HCT116 (cell line): ENCODE measurements at regions not wholly inside any gene's neighbourhood (a gene's known extent, or its start where the extent isn't known, plus 50 kb on each side); places are given as distances from the start of the nearest gene placed in this dataset.

Experiments
- ATAC-seq: fragments of 200-7000 bp; cut with Tn5 transposase; 2 replicates; pipeline ENCODE4 v1.9.1; 2020; ENCODE audit warnings: mild to moderate bottlenecking, moderate library complexity
- BruUV-seq: library from RNA; stranded (reverse); fragments of 400-500 nt; replicated peaks from 2 replicates; lab custom pipeline; 2021; lab: Mats Ljungman, UMichigan
- CTCF ChIA-PET: fragments of 300-600 bp; sonication (Branson Sonifier 250); formaldehyde crosslinking; loops from one replicate; lab custom pipeline; 2021; ENCODE audit warnings: antibody characterized with exemption; lab: Charles Lee
- POLR2A ChIA-PET: fragments of 300-600, 350-600 bp; sonication (Branson Sonifier 250); formaldehyde crosslinking; loops from one replicate; lab custom pipeline; 2021; ENCODE audit warnings: antibody characterized with exemption; lab: Charles Lee
- RAD21 ChIA-PET, 2 experiments: fragments of 300-600 bp; sonication (Branson Sonifier 250); formaldehyde crosslinking; loops; one replicate each; lab custom pipeline; 2023; ENCODE audit warnings: low total read pairs in 2 of 2; ENCODE audit not compliant: uncharacterized antibody in 2 of 2, unreplicated experiment in 2 of 2, low non-redundant PET in 1 of 2; lab: Charles Lee
- DNase-seq: peaks from one replicate; pipeline ENCODE4 v3.0.0-alpha.2; 2010; ENCODE audit warnings: low read depth, low spot score
- H2AFZ ChIP-seq: fragments of 200-600 bp; shearing (Covaris generic), sonication (generic); 2 replicates; pipeline ENCODE4 v1.6.1; 2017; ENCODE audit warnings: low read depth, mixed run types, mixed read lengths, antibody characterized with exemption, low read length; ENCODE audit not compliant: poor library complexity, severe bottlenecking
- H3K27ac ChIP-seq: 2 replicates; pipeline ENCODE4 v1.5.1; 2012; ENCODE audit warnings: low read depth, low read length
- H3K27me3 ChIP-seq: fragments of 200-600 bp; sonication (generic); 2 replicates; pipeline ENCODE4 v1.6.1; 2016; ENCODE audit warnings: mixed run types, low read length, mixed read lengths; ENCODE audit not compliant: insufficient read depth
- H3K36me3 ChIP-seq, 2 experiments: fragments of 200-500 bp in 1 of 2; fragments of 200-600 bp in 1 of 2; sonication (Bioruptor generic) in 1 of 2; sonication (generic) in 1 of 2; 2 replicates each; pipeline versions ENCODE4 v1.5.1 to v1.6.1; 2014 to 2016; ENCODE audit warnings: low read length in 2 of 2, inconsistent platforms in 1 of 2, mixed read lengths in 1 of 2, mixed run types in 1 of 2; ENCODE audit not compliant: insufficient read depth in 2 of 2, control insufficient read depth in 1 of 2
- H3K4me1 ChIP-seq, 2 experiments: fragments of 200-600 bp in 1 of 2; sonication (generic) in 1 of 2; 2 replicates each; pipeline versions ENCODE4 v1.5.1 to v1.6.1; 2012 to 2017; ENCODE audit warnings: low read length in 2 of 2, inconsistent platforms in 1 of 2, mild to moderate bottlenecking in 1 of 2, mixed read lengths in 1 of 2, mixed run types in 1 of 2, moderate library complexity in 1 of 2; ENCODE audit not compliant: insufficient read depth in 2 of 2, control insufficient read depth in 1 of 2
- H3K4me2 ChIP-seq: fragments of 200-600 bp; sonication (generic); 2 replicates; pipeline ENCODE4 v1.6.1; 2017; ENCODE audit warnings: mixed run types, low read length, mixed read lengths
- H3K4me3 ChIP-seq, 2 experiments: fragments of 200-600 bp in 1 of 2; sonication (generic) in 1 of 2; replicated peaks in 1 of 2; 2 replicates each; pipeline ENCODE4 v1.5.1; 2011 to 2016; ENCODE audit warnings: low read length in 2 of 2, control low read depth in 1 of 2, low read depth in 1 of 2, mild to moderate bottlenecking in 1 of 2, mixed read lengths in 1 of 2, mixed run types in 1 of 2
- H3K79me2 ChIP-seq: fragments of 200-600 bp; sonication (generic); 2 replicates; pipeline ENCODE4 v1.6.1; 2017; ENCODE audit warnings: mild to moderate bottlenecking, mixed run types, low read length, moderate library complexity, mixed read lengths; ENCODE audit not compliant: insufficient read depth
- H3K9ac ChIP-seq: fragments of 200-600 bp; sonication (generic); 2 replicates; pipeline ENCODE4 v1.6.1; 2016; ENCODE audit warnings: low read length, mixed read lengths
- H3K9me2 ChIP-seq: fragments of 200-600 bp; sonication (generic), shearing (Covaris generic); 2 replicates; pipeline ENCODE4 v1.6.1; 2017; ENCODE audit warnings: mixed run types, mild to moderate bottlenecking, moderate library complexity; ENCODE audit not compliant: insufficient read depth
- H3K9me3 ChIP-seq, 2 experiments: fragments of 200-500 bp in 1 of 2; fragments of 200-600 bp in 1 of 2; sonication (Bioruptor generic) in 1 of 2; sonication (generic) in 1 of 2; 2 replicates each; pipeline ENCODE4 v1.6.1; 2014 to 2017; ENCODE audit warnings: low read length in 2 of 2, mixed read lengths in 2 of 2, inconsistent platforms in 1 of 2, low read depth in 1 of 2, mild to moderate bottlenecking in 1 of 2, mixed run types in 1 of 2, moderate library complexity in 1 of 2; ENCODE audit not compliant: control insufficient read depth in 1 of 2, insufficient read depth in 1 of 2
- H4K20me1 ChIP-seq: fragments of 200-600 bp; sonication (generic), shearing (Covaris generic); 2 replicates; pipeline ENCODE4 v1.6.1; 2017; ENCODE audit warnings: mixed run types, mild to moderate bottlenecking, moderate library complexity; ENCODE audit not compliant: insufficient read depth
- CBX3 ChIP-seq: IDR thresholded peaks from 2 replicates; pipeline ENCODE4 v1.6.1; 2012; ENCODE audit warnings: low read depth
- CEBPB ChIP-seq: IDR thresholded peaks from 2 replicates; pipeline ENCODE4 v1.6.1; 2012; ENCODE audit warnings: low read depth
- EGR1 ChIP-seq: IDR thresholded peaks from 2 replicates; pipeline ENCODE4 v1.6.1; 2012; ENCODE audit warnings: low read depth
- ELF1 ChIP-seq: IDR thresholded peaks from 2 replicates; pipeline ENCODE4 v1.6.1; 2012; ENCODE audit warnings: low read depth, borderline replicate concordance
- EZH2 ChIP-seq: fragments of 200-600 bp; sonication (generic); IDR thresholded peaks from 2 replicates; pipeline ENCODE4 v1.6.1; 2017; ENCODE audit warnings: antibody characterized with exemption, mixed run types
- EZH2phosphoT487 ChIP-seq: fragments of 200-600 bp; IDR thresholded peaks from 2 replicates; pipeline ENCODE4 v1.6.1; 2018; ENCODE audit warnings: antibody characterized with exemption, borderline replicate concordance
- FOSL1 ChIP-seq: IDR thresholded peaks from 2 replicates; pipeline ENCODE4 v1.6.1; 2012; ENCODE audit warnings: low read depth
- JUND ChIP-seq: IDR thresholded peaks from 2 replicates; pipeline ENCODE4 v1.6.1; 2012
- POLR2A ChIP-seq: IDR thresholded peaks from 2 replicates; pipeline ENCODE4 v1.7.0; 2011; ENCODE audit warnings: borderline replicate concordance; ENCODE audit not compliant: insufficient read depth, insufficient read length; ENCODE audit errors: extremely low read depth
- POLR2AphosphoS5 ChIP-seq: IDR thresholded peaks from 2 replicates; pipeline ENCODE4 v1.6.1; 2011; ENCODE audit warnings: mild to moderate bottlenecking, low read depth, low read length, moderate library complexity
- RAD21 ChIP-seq: IDR thresholded peaks from 2 replicates; pipeline ENCODE4 v1.6.1; 2012; ENCODE audit warnings: low read depth, mild to moderate bottlenecking
- SIN3A ChIP-seq: IDR thresholded peaks from 2 replicates; pipeline ENCODE4 v1.6.1; 2012; ENCODE audit warnings: low read depth
- TCF7L2 ChIP-seq: IDR thresholded peaks from 2 replicates; pipeline ENCODE4 v1.7.0; 2011; ENCODE audit warnings: borderline replicate concordance, inconsistent platforms; ENCODE audit not compliant: insufficient read depth, insufficient read length; ENCODE audit errors: extremely low read depth
- YY1 ChIP-seq: IDR thresholded peaks from 2 replicates; pipeline ENCODE4 v1.6.1; 2011; ENCODE audit warnings: low read length, low read depth, moderate library complexity, mild to moderate bottlenecking; ENCODE audit not compliant: insufficient replicate concordance; ENCODE audit errors: extremely low read depth
- ZFX ChIP-seq: fragments of 450-650 bp; IDR thresholded peaks from 2 replicates; pipeline ENCODE4 v1.6.1; 2017
- intact Hi-C: fragments of 100-400 bp; cut with micrococcal nuclease; formaldehyde crosslinking; loops from 2 replicates; pipeline ENCODE4 v1.10.0; 2022
- TF ChIP-seq, protein P1 (sequence below): IDR thresholded peaks from 2 replicates; pipeline ENCODE4 v1.6.1; 2011; ENCODE audit warnings: mild to moderate bottlenecking, low read length, moderate library complexity; ENCODE audit not compliant: insufficient replicate concordance; ENCODE audit errors: extremely low read depth
- TF ChIP-seq, protein P2 (sequence below), 3 experiments: fragments of 200-600 bp in 1 of 3; sonication (generic) in 1 of 3; IDR thresholded peaks in 2 of 3; conservative IDR thresholded peaks in 1 of 3; 2 replicates each; pipeline ENCODE4 v1.5.1; 2012 to 2017; ENCODE audit warnings: low read depth in 2 of 3, low read length in 2 of 3, antibody characterized with exemption in 1 of 3, borderline replicate concordance in 1 of 3, control low read depth in 1 of 3, mild to moderate bottlenecking in 1 of 3, mixed read lengths in 1 of 3, mixed run types in 1 of 3, moderate library complexity in 1 of 3; ENCODE audit not compliant: insufficient read depth in 1 of 3
- TF ChIP-seq, protein P3 (sequence below): IDR thresholded peaks from 2 replicates; pipeline ENCODE4 v1.6.1; 2012
- TF ChIP-seq, protein P4 (sequence below): IDR thresholded peaks from 2 replicates; pipeline ENCODE4 v1.6.1; 2012; ENCODE audit warnings: low read depth
- TF ChIP-seq, protein P5 (sequence below): IDR thresholded peaks from 2 replicates; pipeline ENCODE4 v1.6.1; 2012

DNA sequence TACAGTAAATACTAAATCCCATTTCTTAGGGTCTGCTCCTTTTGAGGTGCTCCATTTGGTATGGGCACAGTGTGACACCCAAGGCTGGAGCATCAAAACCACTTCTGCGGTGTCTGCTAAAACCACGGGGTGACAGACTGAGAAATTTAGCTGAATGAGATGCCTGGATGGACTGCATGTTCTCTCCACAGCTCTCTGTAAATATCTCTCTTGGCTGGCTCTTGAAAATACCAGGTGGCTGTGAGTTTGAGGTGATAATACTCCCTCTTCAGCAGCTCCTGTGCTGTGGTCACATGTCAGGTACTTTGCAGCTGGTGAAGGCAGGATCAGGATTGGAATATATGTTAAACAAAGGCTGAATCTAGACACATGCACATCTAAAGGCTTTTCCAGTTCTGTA is 93.7 kb upstream of the SIMC1 start:
- H3K9me2 ChIP-seq, result no peaks in the 10 kb centered on the region
- peaks cover 38% of the 10 kb centered on the region for H3K27me3 ChIP-seq
- no peaks in the 10 kb centered on the region for H3K9me3 ChIP-seq
- ChIA-PET RAD21 (no interaction called here), CTCF (no interaction called here), POLR2A (no interaction called here)
- H3K27ac ChIP-seq, result no peak overlapping the region
- H3K9ac ChIP-seq, result no peak overlapping the region
- H3K79me2 ChIP-seq, result no peaks in the 10 kb centered on the region
- DNase-seq, result no peak
- H2AFZ ChIP-seq, result no peak overlapping the region
- H3K36me3 ChIP-seq, result no peaks in the 10 kb centered on the region
- TF ChIP-seq, protein P1, sequence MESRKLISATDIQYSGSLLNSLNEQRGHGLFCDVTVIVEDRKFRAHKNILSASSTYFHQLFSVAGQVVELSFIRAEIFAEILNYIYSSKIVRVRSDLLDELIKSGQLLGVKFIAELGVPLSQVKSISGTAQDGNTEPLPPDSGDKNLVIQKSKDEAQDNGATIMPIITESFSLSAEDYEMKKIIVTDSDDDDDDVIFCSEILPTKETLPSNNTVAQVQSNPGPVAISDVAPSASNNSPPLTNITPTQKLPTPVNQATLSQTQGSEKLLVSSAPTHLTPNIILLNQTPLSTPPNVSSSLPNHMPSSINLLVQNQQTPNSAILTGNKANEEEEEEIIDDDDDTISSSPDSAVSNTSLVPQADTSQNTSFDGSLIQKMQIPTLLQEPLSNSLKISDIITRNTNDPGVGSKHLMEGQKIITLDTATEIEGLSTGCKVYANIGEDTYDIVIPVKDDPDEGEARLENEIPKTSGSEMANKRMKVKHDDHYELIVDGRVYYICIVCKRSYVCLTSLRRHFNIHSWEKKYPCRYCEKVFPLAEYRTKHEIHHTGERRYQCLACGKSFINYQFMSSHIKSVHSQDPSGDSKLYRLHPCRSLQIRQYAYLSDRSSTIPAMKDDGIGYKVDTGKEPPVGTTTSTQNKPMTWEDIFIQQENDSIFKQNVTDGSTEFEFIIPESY, result no peak
- no peak for TF ChIP-seq SIN3A
- TF ChIP-seq RAD21, result no peak
- TF ChIP-seq CBX3, result no peak
- TF ChIP-seq, protein P2, sequence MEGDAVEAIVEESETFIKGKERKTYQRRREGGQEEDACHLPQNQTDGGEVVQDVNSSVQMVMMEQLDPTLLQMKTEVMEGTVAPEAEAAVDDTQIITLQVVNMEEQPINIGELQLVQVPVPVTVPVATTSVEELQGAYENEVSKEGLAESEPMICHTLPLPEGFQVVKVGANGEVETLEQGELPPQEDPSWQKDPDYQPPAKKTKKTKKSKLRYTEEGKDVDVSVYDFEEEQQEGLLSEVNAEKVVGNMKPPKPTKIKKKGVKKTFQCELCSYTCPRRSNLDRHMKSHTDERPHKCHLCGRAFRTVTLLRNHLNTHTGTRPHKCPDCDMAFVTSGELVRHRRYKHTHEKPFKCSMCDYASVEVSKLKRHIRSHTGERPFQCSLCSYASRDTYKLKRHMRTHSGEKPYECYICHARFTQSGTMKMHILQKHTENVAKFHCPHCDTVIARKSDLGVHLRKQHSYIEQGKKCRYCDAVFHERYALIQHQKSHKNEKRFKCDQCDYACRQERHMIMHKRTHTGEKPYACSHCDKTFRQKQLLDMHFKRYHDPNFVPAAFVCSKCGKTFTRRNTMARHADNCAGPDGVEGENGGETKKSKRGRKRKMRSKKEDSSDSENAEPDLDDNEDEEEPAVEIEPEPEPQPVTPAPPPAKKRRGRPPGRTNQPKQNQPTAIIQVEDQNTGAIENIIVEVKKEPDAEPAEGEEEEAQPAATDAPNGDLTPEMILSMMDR (IDR thresholded peaks at IDR 0.05 in 2 of 3, conservative IDR thresholded peaks at IDR 0.05 in 1 of 3; ENCODE audit: borderline replicate concordance in 1 of 3, insufficient read depth in 1 of 3, low read depth in 2 of 3, low read length in 2 of 3), result no peak
- TF ChIP-seq ELF1, result no peak
- TF ChIP-seq, protein P3, sequence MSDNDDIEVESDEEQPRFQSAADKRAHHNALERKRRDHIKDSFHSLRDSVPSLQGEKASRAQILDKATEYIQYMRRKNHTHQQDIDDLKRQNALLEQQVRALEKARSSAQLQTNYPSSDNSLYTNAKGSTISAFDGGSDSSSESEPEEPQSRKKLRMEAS, result no peak
- no peak for TF ChIP-seq ZFX
- no peak for TF ChIP-seq EGR1
- TF ChIP-seq, protein P4, sequence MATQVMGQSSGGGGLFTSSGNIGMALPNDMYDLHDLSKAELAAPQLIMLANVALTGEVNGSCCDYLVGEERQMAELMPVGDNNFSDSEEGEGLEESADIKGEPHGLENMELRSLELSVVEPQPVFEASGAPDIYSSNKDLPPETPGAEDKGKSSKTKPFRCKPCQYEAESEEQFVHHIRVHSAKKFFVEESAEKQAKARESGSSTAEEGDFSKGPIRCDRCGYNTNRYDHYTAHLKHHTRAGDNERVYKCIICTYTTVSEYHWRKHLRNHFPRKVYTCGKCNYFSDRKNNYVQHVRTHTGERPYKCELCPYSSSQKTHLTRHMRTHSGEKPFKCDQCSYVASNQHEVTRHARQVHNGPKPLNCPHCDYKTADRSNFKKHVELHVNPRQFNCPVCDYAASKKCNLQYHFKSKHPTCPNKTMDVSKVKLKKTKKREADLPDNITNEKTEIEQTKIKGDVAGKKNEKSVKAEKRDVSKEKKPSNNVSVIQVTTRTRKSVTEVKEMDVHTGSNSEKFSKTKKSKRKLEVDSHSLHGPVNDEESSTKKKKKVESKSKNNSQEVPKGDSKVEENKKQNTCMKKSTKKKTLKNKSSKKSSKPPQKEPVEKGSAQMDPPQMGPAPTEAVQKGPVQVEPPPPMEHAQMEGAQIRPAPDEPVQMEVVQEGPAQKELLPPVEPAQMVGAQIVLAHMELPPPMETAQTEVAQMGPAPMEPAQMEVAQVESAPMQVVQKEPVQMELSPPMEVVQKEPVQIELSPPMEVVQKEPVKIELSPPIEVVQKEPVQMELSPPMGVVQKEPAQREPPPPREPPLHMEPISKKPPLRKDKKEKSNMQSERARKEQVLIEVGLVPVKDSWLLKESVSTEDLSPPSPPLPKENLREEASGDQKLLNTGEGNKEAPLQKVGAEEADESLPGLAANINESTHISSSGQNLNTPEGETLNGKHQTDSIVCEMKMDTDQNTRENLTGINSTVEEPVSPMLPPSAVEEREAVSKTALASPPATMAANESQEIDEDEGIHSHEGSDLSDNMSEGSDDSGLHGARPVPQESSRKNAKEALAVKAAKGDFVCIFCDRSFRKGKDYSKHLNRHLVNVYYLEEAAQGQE, result no peak
- no peak for TF ChIP-seq JUND
- TF ChIP-seq FOSL1, result no peak
- TF ChIP-seq YY1, result no peak
- TF ChIP-seq POLR2A, result no peak
- TF ChIP-seq, protein P5, sequence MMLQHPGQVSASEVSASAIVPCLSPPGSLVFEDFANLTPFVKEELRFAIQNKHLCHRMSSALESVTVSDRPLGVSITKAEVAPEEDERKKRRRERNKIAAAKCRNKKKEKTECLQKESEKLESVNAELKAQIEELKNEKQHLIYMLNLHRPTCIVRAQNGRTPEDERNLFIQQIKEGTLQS, result no peak
- no peak for TF ChIP-seq CEBPB
- no peak for TF ChIP-seq EZH2
- no peak for TF ChIP-seq EZH2phosphoT487
- TF ChIP-seq POLR2AphosphoS5, result no peak
- TF ChIP-seq TCF7L2, result no peak
- H3K4me1 ChIP-seq, result no peaks in the 10 kb centered on the region
- H3K4me3 ChIP-seq, result no peak overlapping the region
- intact Hi-C loops, result no loop called here
- BruUV-seq, result no TSS peak
- H4K20me1 ChIP-seq, result no peaks in the 10 kb centered on the region
- H3K4me2 ChIP-seq, result no peak overlapping the region
- no peak for ATAC-seq
